H1 (cell line): ENCODE measurements at regions not wholly inside any gene's neighbourhood (a gene's known extent, or its start where the extent isn't known, plus 50 kb on each side); places are given as distances from the start of the nearest gene placed in this dataset.

Source experiments
- CTCF ChIA-PET: fragments of 300-600 bp; sonication (Branson Sonifier 250); formaldehyde crosslinking; loops from one replicate; lab custom pipeline; 2021; ENCODE audit not compliant: partially characterized antibody; lab: Charles Lee
- POLR2A ChIA-PET: fragments of 300-600 bp; sonication (Branson Sonifier 250); formaldehyde crosslinking; loops from one replicate; lab custom pipeline; 2021; ENCODE audit warnings: inconsistent platforms; ENCODE audit not compliant: partially characterized antibody; lab: Charles Lee
- DNase-seq, 2 experiments: peaks; one replicate each; pipeline versions ENCODE4 v3.0.0 to v3.0.0-alpha.2; 2010 to 2022; ENCODE audit warnings: low spot score in 2 of 2, low read depth in 1 of 2, mixed read lengths in 1 of 2
- FAIRE-seq: peaks from 2 replicates; lab custom pipeline; 2011; peaks lifted over from hg19 to GRCh38; lab: Jason Lieb, UNC
- H2AFZ ChIP-seq: 2 replicates; pipeline ENCODE4 v1.8.1; 2012; ENCODE audit warnings: low read length, inconsistent platforms
- H2AK5ac ChIP-seq: 2 replicates; pipeline ENCODE4 v1.6.1; 2013; ENCODE audit warnings: low read depth, low read length
- H2BK120ac ChIP-seq: replicated peaks from 2 replicates; pipeline ENCODE3; 2013; ENCODE audit warnings: low read depth, low read length, inconsistent platforms
- H2BK12ac ChIP-seq: 2 replicates; pipeline ENCODE4 v1.6.1; 2013; ENCODE audit warnings: low read depth, low read length
- H2BK15ac ChIP-seq: 2 replicates; pipeline ENCODE4 v1.6.1; 2013; ENCODE audit warnings: low read length
- H2BK20ac ChIP-seq: 2 replicates; pipeline ENCODE4 v1.6.1; 2013; ENCODE audit warnings: low read length
- H2BK5ac ChIP-seq: 2 replicates; pipeline ENCODE4 v1.6.1; 2013; ENCODE audit warnings: low read depth, low read length
- H3K14ac ChIP-seq: 2 replicates; pipeline ENCODE4 v1.6.1; 2013; ENCODE audit warnings: inconsistent platforms; ENCODE audit not compliant: insufficient read length
- H3K18ac ChIP-seq: 2 replicates; pipeline ENCODE4 v1.6.1; 2013; ENCODE audit warnings: low read length; ENCODE audit errors: extremely low read depth
- H3K23ac ChIP-seq: 2 replicates; pipeline ENCODE4 v1.6.1; 2013; ENCODE audit warnings: inconsistent platforms; ENCODE audit not compliant: insufficient read length
- H3K23me2 ChIP-seq: 2 replicates; pipeline ENCODE4 v1.6.1; 2013; ENCODE audit warnings: low read depth, low read length
- H3K27ac ChIP-seq: 2 replicates; pipeline ENCODE4 v1.6.1; 2011; ENCODE audit warnings: low read depth, low read length, inconsistent platforms
- H3K27me3 ChIP-seq, 4 experiments: replicated peaks in 1 of 4; 1 replicate in 1 of 4; 2 replicates in 3 of 4; pipeline versions ENCODE4 v1.6.1 to v1.8.1; 2011 to 2013; ENCODE audit warnings: low read length in 3 of 4, mild to moderate bottlenecking in 3 of 4, inconsistent platforms in 2 of 4, mixed read lengths in 2 of 4, moderate library complexity in 1 of 4; ENCODE audit not compliant: control insufficient read depth in 3 of 4, insufficient read depth in 3 of 4; ENCODE audit errors: extremely low read depth in 1 of 4
- H3K36me3 ChIP-seq, 4 experiments: 2 replicates each; pipeline versions ENCODE4 v1.6.1 to v1.8.1; 2011 to 2013; ENCODE audit warnings: mild to moderate bottlenecking in 4 of 4, low read length in 3 of 4, moderate library complexity in 2 of 4, control low read depth in 1 of 4, inconsistent platforms in 1 of 4; ENCODE audit not compliant: insufficient read depth in 4 of 4, control insufficient read depth in 2 of 4
- H3K4ac ChIP-seq: replicated peaks from 2 replicates; pipeline ENCODE3; 2013; ENCODE audit warnings: low read length, low read depth, mixed read lengths, inconsistent platforms; ENCODE audit not compliant: insufficient read length
- H3K4me1 ChIP-seq, 4 experiments: replicated peaks in 1 of 4; 1 replicate in 1 of 4; 2 replicates in 3 of 4; pipeline versions ENCODE4 v1.6.1 to v1.8.1; 2011 to 2013; ENCODE audit warnings: low read length in 3 of 4, inconsistent platforms in 2 of 4, mixed read lengths in 1 of 4; ENCODE audit not compliant: insufficient read depth in 4 of 4, control insufficient read depth in 3 of 4
- H3K4me2 ChIP-seq, 2 experiments: 2 replicates each; pipeline versions ENCODE4 v1.6.1 to v1.8.1; 2011 to 2013; ENCODE audit warnings: low read depth in 2 of 2, low read length in 2 of 2, control low read depth in 1 of 2, inconsistent platforms in 1 of 2, mild to moderate bottlenecking in 1 of 2; ENCODE audit not compliant: insufficient read depth in 1 of 2
- H3K4me3 ChIP-seq, 4 experiments: fragments of 200-600, 300-600 bp in 1 of 4; sonication (generic), shearing (Covaris generic), sonication (Bioruptor Twin) in 1 of 4; 2 replicates each; pipeline versions ENCODE4 v1.5.1 to v1.8.1; 2011 to 2016; ENCODE audit warnings: low read length in 4 of 4, low read depth in 3 of 4, control low read depth in 2 of 4, inconsistent platforms in 2 of 4, mild to moderate bottlenecking in 2 of 4, mixed read lengths in 1 of 4, moderate library complexity in 1 of 4; ENCODE audit not compliant: insufficient read depth in 2 of 4; ENCODE audit errors: extremely low read depth in 1 of 4
- H3K56ac ChIP-seq: replicated peaks from 2 replicates; pipeline ENCODE3; 2013; ENCODE audit warnings: low read depth, mild to moderate bottlenecking, mixed read lengths, low read length, inconsistent platforms; ENCODE audit not compliant: insufficient read length
- H3K79me1 ChIP-seq: 2 replicates; pipeline ENCODE4 v1.6.1; 2013; ENCODE audit warnings: low read depth, low read length, control low read depth
- H3K79me2 ChIP-seq, 2 experiments: 2 replicates each; pipeline versions ENCODE4 v1.6.1 to v1.8.1; 2012 to 2013; ENCODE audit warnings: low read length in 2 of 2, mild to moderate bottlenecking in 2 of 2, inconsistent platforms in 1 of 2; ENCODE audit not compliant: insufficient read depth in 2 of 2, control insufficient read depth in 1 of 2
- H3K9ac ChIP-seq, 4 experiments: replicated peaks in 1 of 4; 1 replicate in 1 of 4; 2 replicates in 3 of 4; pipeline versions ENCODE4 v1.6.1 to v1.8.1; 2011 to 2013; ENCODE audit warnings: low read depth in 3 of 4, low read length in 3 of 4, control low read depth in 2 of 4, mild to moderate bottlenecking in 2 of 4, moderate library complexity in 2 of 4, inconsistent platforms in 1 of 4; ENCODE audit errors: extremely low read depth in 1 of 4
- H3K9me3 ChIP-seq, 2 experiments: 2 replicates each; pipeline versions ENCODE4 v1.6.1 to v1.8.1; 2012 to 2013; ENCODE audit warnings: mild to moderate bottlenecking in 2 of 2, moderate library complexity in 2 of 2, control low read depth in 1 of 2, inconsistent platforms in 1 of 2, low read depth in 1 of 2, low read length in 1 of 2, mixed read lengths in 1 of 2; ENCODE audit not compliant: insufficient read depth in 2 of 2
- H4K20me1 ChIP-seq, 2 experiments: replicated peaks in 1 of 2; 2 replicates each; pipeline versions ENCODE3 to v1.8.1; 2011 to 2013; ENCODE audit warnings: inconsistent platforms in 2 of 2, low read length in 2 of 2, mild to moderate bottlenecking in 1 of 2; ENCODE audit not compliant: insufficient read depth in 2 of 2, control insufficient read depth in 1 of 2
- H4K5ac ChIP-seq: 2 replicates; pipeline ENCODE4 v1.6.1; 2013; ENCODE audit warnings: low read length, low read depth, mixed read lengths, inconsistent platforms; ENCODE audit not compliant: insufficient read length
- H4K8ac ChIP-seq: 2 replicates; pipeline ENCODE4 v1.8.0; 2013; ENCODE audit warnings: mild to moderate bottlenecking, moderate library complexity, low read length, inconsistent platforms; ENCODE audit not compliant: insufficient read depth; ENCODE audit errors: extremely low read depth
- H4K91ac ChIP-seq: replicated peaks from 2 replicates; pipeline ENCODE3; 2013; ENCODE audit warnings: low read length, mixed read lengths, inconsistent platforms; ENCODE audit not compliant: insufficient read length
- ASH2L ChIP-seq: fragments of 200-600, 300-600 bp; sonication (generic); IDR thresholded peaks from one replicate; pipeline ENCODE4 v1.7.1; 2017; ENCODE audit warnings: low read length
- EGR1 ChIP-seq: IDR thresholded peaks from 2 replicates; pipeline ENCODE4 v1.6.1; 2011; ENCODE audit warnings: low read depth, low read length, borderline replicate concordance
- EZH2 ChIP-seq: fragments of 200-600 bp; sonication (generic); IDR thresholded peaks from 2 replicates; pipeline ENCODE4 v1.7.1; 2012; ENCODE audit warnings: low read depth, mild to moderate bottlenecking, moderate library complexity, low read length, inconsistent platforms; ENCODE audit not compliant: severe bottlenecking
- HDAC6 ChIP-seq: IDR thresholded peaks from one replicate; pipeline ENCODE4 v1.7.1; 2012; ENCODE audit warnings: low read depth, mild to moderate bottlenecking, inconsistent platforms, low read length, moderate library complexity
- RBBP5 ChIP-seq: IDR thresholded peaks from 2 replicates; pipeline ENCODE4 v1.7.1; 2012; ENCODE audit warnings: low read depth, mild to moderate bottlenecking, inconsistent platforms, low read length, moderate library complexity, borderline replicate concordance
- SAP30 ChIP-seq: fragments of 300-600 bp; sonication (generic); IDR thresholded peaks from 2 replicates; pipeline ENCODE4 v1.7.1; 2012; ENCODE audit warnings: low read length, moderate library complexity, mild to moderate bottlenecking, inconsistent platforms; ENCODE audit not compliant: insufficient read depth, insufficient replicate concordance
- SP4 ChIP-seq: IDR thresholded peaks from 2 replicates; pipeline ENCODE4 v1.6.1; 2012; ENCODE audit warnings: low read length, inconsistent platforms
- TEAD4 ChIP-seq: IDR thresholded peaks from 2 replicates; pipeline ENCODE4 v1.6.1; 2012; ENCODE audit warnings: low read depth, low read length, inconsistent platforms, mixed read lengths
- WGBS, 2 experiments: shearing (Covaris generic) in 1 of 2; methylation state at CpG; one replicate each; pipeline versions ENCODE4 v1.1.6 to v1.1.7; 2013 to 2015; ENCODE audit warnings: low lambda C conversion rate in 2 of 2, mixed read lengths in 2 of 2, inconsistent platforms in 1 of 2, low coverage in 1 of 2, missing lambda C conversion rate in 1 of 2; ENCODE audit not compliant: insufficient replicate concordance in 2 of 2, insufficient coverage in 1 of 2, insufficient read length in 1 of 2; ENCODE audit errors: extremely low coverage in 1 of 2, missing lambda C conversion rate in 1 of 2; 5-methylcytosine and 5-hydroxymethylcytosine counted together

DNA sequence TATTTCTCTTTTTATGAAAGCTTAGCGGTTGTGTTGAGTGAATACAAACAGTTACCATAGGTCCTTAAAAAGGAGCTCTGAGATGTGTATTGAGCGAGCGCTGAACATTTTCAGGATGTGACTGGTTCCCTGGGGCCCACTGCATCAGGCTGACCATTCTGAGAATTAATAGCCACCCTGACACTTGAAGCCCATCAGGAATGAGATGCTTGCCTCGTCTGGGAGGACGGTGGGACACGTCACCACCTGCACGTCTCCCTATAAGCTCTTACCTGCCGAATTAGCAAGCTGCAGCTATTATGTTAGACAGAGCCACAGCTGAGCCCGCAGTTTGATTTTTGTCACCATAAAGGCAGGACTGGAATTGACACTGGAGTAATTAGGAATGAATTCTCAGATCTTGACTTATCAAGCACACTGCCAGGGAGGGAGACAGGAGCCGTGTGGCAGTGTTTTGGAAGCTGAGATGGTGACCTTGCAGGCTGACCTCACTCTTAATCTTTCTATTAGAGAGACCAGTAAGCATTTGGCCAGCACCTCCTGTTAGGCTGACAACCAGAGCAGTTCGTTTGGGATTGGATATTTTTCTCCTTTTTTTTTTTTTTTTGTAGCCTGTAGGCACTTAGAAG, 373.1 kb upstream of the WWC1 start:
- WGBS, 2 experiments, result 84% methylated on average over 11 of the region's 11 CpGs; no CpG with 5 or more reads in 1 of the 2 experiments
- no peak overlapping the region for H4K5ac ChIP-seq
- H2AK5ac ChIP-seq, result no peak overlapping the region; the same call in 1 of the 2 replicates
- no peak for FAIRE-seq
- 0 out of 2 replicates have a peak, but pooled peaks cover 1% of the 10 kb centered on the region for H3K23me2 ChIP-seq
- H3K18ac ChIP-seq, result no peak overlapping the region
- H2AFZ ChIP-seq, result no peak overlapping the region
- no peaks in the 10 kb centered on the region for H3K9me3 ChIP-seq
- DNase-seq, result no peak
- CTCF ChIA-PET, result interaction anchor here (0.5 to 0.9 kb wide), 5 partner anchors 10 to 242 kb away, joined by 3 to 5 read pairs (median 3); no protein-coding TSS in a partner anchor
- H3K4me2 ChIP-seq, result no peak overlapping the region
- H2BK12ac ChIP-seq, result no peak overlapping the region
- no peak overlapping the region for H2BK5ac ChIP-seq
- no peaks in the 10 kb centered on the region for H3K79me2 ChIP-seq
- H2BK120ac ChIP-seq, result no peak overlapping the region
- H3K4me1 ChIP-seq, result peaks cover 0 to 7% (median 3%) of the 10 kb centered on the region in 4 experiments; a peak in 5 of 7 replicates
- no peak overlapping the region for H3K56ac ChIP-seq
- no peaks in the 10 kb centered on the region for H3K36me3 ChIP-seq
- no peak overlapping the region for H4K91ac ChIP-seq
- H3K23ac ChIP-seq, result no peak overlapping the region
- no peak overlapping the region for H2BK15ac ChIP-seq
- H3K14ac ChIP-seq, result no peak overlapping the region
- H3K4ac ChIP-seq, result no peak overlapping the region
- no peak for TF ChIP-seq SAP30
- TF ChIP-seq EZH2, result no peak
- no peak for TF ChIP-seq SP4
- TF ChIP-seq TEAD4, result no peak
- no peak for TF ChIP-seq EGR1
- TF ChIP-seq RBBP5, result no peak
- TF ChIP-seq HDAC6, result no peak
- TF ChIP-seq ASH2L, result no peak
- TF ChIP-seq, all 59 proteins: peak for 0
- Histone ChIP-seq H3K4me3 (no peak overlapping the region; a peak in 1 of 8 replicates), H3K9ac (no peak overlapping the region), H4K20me1 (no peaks in the 10 kb centered on the region), H3K27ac (no peak overlapping the region), H3K27me3 (no peaks in the 10 kb centered on the region), H4K8ac (no peak overlapping the region), H2BK20ac (no peak overlapping the region), H3K79me1 (no peaks in the 10 kb centered on the region)
- POLR2A ChIA-PET, result no interaction called here
